Transverse colon (tissue), 4 donors: ENCODE measurements at regions not wholly inside any gene's neighbourhood (a gene's known extent, or its start where the extent isn't known, plus 50 kb on each side); places are given as distances from the start of the nearest gene placed in this dataset.

ENCODE experiments used
- CTCF ChIP-seq, 5 experiments: fragments of 200-600 bp in 3 of 5; fragments of 450-650 bp in 2 of 5; sonication (generic) in 3 of 5; IDR thresholded peaks; 1 replicate in 2 of 5; 2 replicates in 3 of 5; pipeline ENCODE4 v1.5.1; 2016 to 2017; ENCODE audit warnings: antibody characterized with exemption in 5 of 5, inconsistent platforms in 3 of 5, mild to moderate bottlenecking in 2 of 5, moderate library complexity in 1 of 5
- POLR2AphosphoS5 ChIP-seq, 3 donors: sonication (generic); formaldehyde crosslinking; IDR thresholded peaks; one replicate each; pipeline ENCODE4 v1.6.1; 2016; ENCODE audit warnings: antibody characterized with exemption in 3 of 3

DNA sequence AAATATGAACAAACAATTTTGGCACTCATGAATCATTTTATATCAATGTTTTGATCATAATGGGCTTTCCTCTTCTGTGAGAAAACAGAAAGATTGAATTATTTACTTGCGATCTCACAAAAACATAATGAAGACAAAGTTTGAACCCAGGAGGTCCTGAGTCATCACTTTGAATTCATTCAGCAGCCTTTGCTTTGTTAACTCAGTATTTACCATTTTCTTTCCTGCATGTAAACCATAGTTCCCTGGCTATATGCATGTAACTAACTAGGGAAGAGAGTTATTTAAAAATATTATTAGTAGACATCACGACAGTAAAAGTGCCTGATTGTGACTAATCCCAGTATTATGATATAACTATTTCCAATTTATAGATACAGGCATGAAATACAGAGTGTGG lies 1026.2 kb downstream of the PLOD2 start:
- TF ChIP-seq CTCF (IDR thresholded peaks at IDR 0.05) (no peak), POLR2AphosphoS5 (IDR thresholded peaks at IDR 0.05) (no peak)
